K562 (cell line): ENCODE measurements at regions not wholly inside any gene's neighbourhood (a gene's known extent, or its start where the extent isn't known, plus 50 kb on each side); places are given as distances from the start of the nearest gene placed in this dataset.

Experiments used
- ATAC-seq: fragments of 200-7000 bp; cut with Tn5 transposase; 3 replicates; pipeline ENCODE4 v1.9.1; 2020; ENCODE audit warnings: moderate library complexity
- BruUV-seq: library from RNA; stranded (reverse); fragments of 400-500 nt; replicated peaks from 2 replicates; lab custom pipeline; 2021; lab: Mats Ljungman, UMichigan
- CTCF ChIA-PET: fragments of 300-600 bp; formaldehyde crosslinking; extraction: SDS; loops from one replicate; lab custom pipeline; 2021; ENCODE audit warnings: low intra/inter-chr PET ratio; lab: Yijun Ruan, JAX
- POLR2A ChIA-PET: fragments of 300-600, 350-650 bp; sonication (Branson Sonifier 250); formaldehyde crosslinking; extraction: SDS; loops from one replicate; lab custom pipeline; 2021; ENCODE audit warnings: antibody characterized with exemption, inconsistent platforms; lab: Yijun Ruan, JAX
- DNase-seq, 4 experiments: peaks; one replicate each; pipeline versions ENCODE4 v3.0.0 to v3.0.0-alpha.2; 2011 to 2018; ENCODE audit warnings: low spot score in 3 of 4, mixed read lengths in 3 of 4; ENCODE audit errors: extremely low read depth in 1 of 4
- FAIRE-seq: peaks from 2 replicates; lab custom pipeline; 2011; peaks lifted over from hg19 to GRCh38; lab: Jason Lieb, UNC
- H2AFZ ChIP-seq: 2 replicates; pipeline ENCODE4 v1.6.0; 2011; ENCODE audit warnings: low read depth, low read length, control low read depth, inconsistent platforms
- H3K27ac ChIP-seq: fragments of 200-600 bp; 3 replicates; pipeline ENCODE4 v1.8.0; 2011; ENCODE audit warnings: low read depth, mild to moderate bottlenecking, control low read depth, inconsistent platforms, low read length, moderate library complexity, mixed read lengths; ENCODE audit errors: extremely low read depth
- H3K27me3 ChIP-seq, 2 experiments: fragments of 300-600 bp in 1 of 2; 2 replicates in 1 of 2; 3 replicates in 1 of 2; pipeline versions ENCODE4 v1.6.0 to v1.8.0; 2011; ENCODE audit warnings: inconsistent platforms in 2 of 2, low read length in 2 of 2, mild to moderate bottlenecking in 1 of 2, mixed read lengths in 1 of 2, moderate library complexity in 1 of 2; ENCODE audit not compliant: control insufficient read depth in 2 of 2, insufficient read depth in 2 of 2
- H3K36me3 ChIP-seq: fragments of 300-600 bp; 3 replicates; pipeline ENCODE4 v1.8.0; 2011; ENCODE audit warnings: mild to moderate bottlenecking, low read length, inconsistent platforms; ENCODE audit not compliant: control insufficient read depth, insufficient read depth
- H3K4me1 ChIP-seq, 2 experiments: fragments of 200-600 bp in 1 of 2; replicated peaks in 1 of 2; 2 replicates in 1 of 2; 3 replicates in 1 of 2; pipeline versions ENCODE4 v1.5.1 to v1.8.0; 2011; ENCODE audit warnings: inconsistent platforms in 2 of 2, low read length in 2 of 2, mild to moderate bottlenecking in 1 of 2, mixed read lengths in 1 of 2, moderate library complexity in 1 of 2; ENCODE audit not compliant: control insufficient read depth in 2 of 2, insufficient read depth in 2 of 2
- H3K4me2 ChIP-seq: 2 replicates; pipeline ENCODE4 v1.6.1; 2011; ENCODE audit warnings: low read length, control low read depth, inconsistent platforms, mixed read lengths; ENCODE audit not compliant: insufficient read depth
- H3K4me3 ChIP-seq: fragments of 200-600 bp; sonication (generic), shearing (Covaris generic); 2 replicates; pipeline ENCODE4 v1.5.1; 2016; ENCODE audit warnings: control low read depth, inconsistent platforms
- H3K79me2 ChIP-seq: fragments of 200-600 bp; 3 replicates; pipeline ENCODE4 v1.8.0; 2011; ENCODE audit warnings: low read length, inconsistent platforms; ENCODE audit not compliant: control insufficient read depth, insufficient read depth
- H3K9ac ChIP-seq, 2 experiments: 2 replicates each; pipeline versions ENCODE4 v1.6.0 to v1.6.1; 2011; ENCODE audit warnings: low read depth in 2 of 2, low read length in 2 of 2, control low read depth in 1 of 2, inconsistent platforms in 1 of 2, mild to moderate bottlenecking in 1 of 2, mixed read lengths in 1 of 2; ENCODE audit not compliant: insufficient read depth in 1 of 2
- H3K9me1 ChIP-seq: one replicate; pipeline ENCODE4 v1.6.0; 2011; ENCODE audit warnings: inconsistent platforms, mild to moderate bottlenecking, low read length, moderate library complexity; ENCODE audit not compliant: control insufficient read depth, insufficient read depth
- H3K9me3 ChIP-seq: replicated peaks from 2 replicates; pipeline ENCODE4 v1.5.1; 2011; ENCODE audit warnings: low read depth, low read length, inconsistent platforms; ENCODE audit not compliant: control insufficient read depth, insufficient read depth
- H4K20me1 ChIP-seq: replicated peaks from 2 replicates; pipeline ENCODE4 v1.6.1; 2011; ENCODE audit warnings: low read length, inconsistent platforms, mixed read lengths; ENCODE audit not compliant: control insufficient read depth, insufficient read depth
- KLF10 ChIP-seq: fragments of 250-450 bp; sonication (Bioruptor Pico); IDR thresholded peaks from 2 replicates; pipeline ENCODE4 v1.6.1; 2021; ENCODE audit warnings: matching md5 sums
- KLF6 ChIP-seq: fragments of 250-450 bp; sonication (Bioruptor Pico); IDR thresholded peaks from 2 replicates; pipeline ENCODE4 v1.4.0; 2020; ENCODE audit warnings: mild to moderate bottlenecking, moderate library complexity, borderline replicate concordance
- MCM2 ChIP-seq: fragments of 450-650 bp; IDR thresholded peaks from 2 replicates; pipeline ENCODE4 v1.6.1; 2017; ENCODE audit warnings: low read depth, mild to moderate bottlenecking
- POLR2A ChIP-seq: fragments of 450-650 bp; conservative IDR thresholded peaks from 2 replicates; pipeline ENCODE4 v1.6.1; 2016
- POLR2AphosphoS5 ChIP-seq: IDR thresholded peaks from 2 replicates; pipeline ENCODE4 v1.6.1; 2011; ENCODE audit warnings: mild to moderate bottlenecking, low read depth, low read length, moderate library complexity; ENCODE audit not compliant: control insufficient read depth, insufficient read depth
- POLR2G ChIP-seq: fragments of 200-400 bp; formaldehyde crosslinking; IDR thresholded peaks from 2 replicates; pipeline ENCODE4 v1.6.1; 2017; ENCODE audit warnings: low read depth, mild to moderate bottlenecking, antibody characterized with exemption, low read length, moderate library complexity
- POLR2H ChIP-seq: IDR thresholded peaks from 2 replicates; pipeline ENCODE4 v1.6.1; 2016; ENCODE audit warnings: missing genetic modification characterization, low read depth, mild to moderate bottlenecking, control low read depth, missing compliant biosample characterization, moderate library complexity
- SLC30A9 ChIP-seq: fragments of 250-450 bp; sonication (Bioruptor Pico); IDR thresholded peaks from 2 replicates; pipeline ENCODE4 v1.8.0; 2022; ENCODE audit warnings: mild to moderate bottlenecking, moderate library complexity
- SRSF7 ChIP-seq: fragments of 200-400 bp; formaldehyde crosslinking; optimal IDR thresholded peaks from 2 replicates; pipeline ENCODE3; 2017; ENCODE audit warnings: mild to moderate bottlenecking, low read depth, low read length
- TCF15 ChIP-seq: fragments of 250-450 bp; sonication (Bioruptor Pico); IDR thresholded peaks from 2 replicates; pipeline ENCODE4 v1.8.0; 2022; ENCODE audit warnings: moderate library complexity, mild to moderate bottlenecking, inconsistent platforms
- TEAD1 ChIP-seq, 2 experiments: fragments of 450-650 bp in 1 of 2; sonication (generic) in 1 of 2; formaldehyde crosslinking; IDR thresholded peaks; 2 replicates each; pipeline versions ENCODE4 v1.4.0 to v1.8.0; 2020 to 2022; ENCODE audit warnings: mild to moderate bottlenecking in 2 of 2, missing genetic modification reagents in 1 of 2
- ZFP36 ChIP-seq: fragments of 150-350 bp; IDR thresholded peaks from 2 replicates; pipeline ENCODE4 v1.6.1; 2018; ENCODE audit warnings: low read length, low read depth; ENCODE audit not compliant: partially characterized antibody
- ZNF436 ChIP-seq: fragments of 250-450, 450-650 bp; sonication (Bioruptor Pico); formaldehyde crosslinking; IDR thresholded peaks from 2 replicates; pipeline ENCODE4 v1.7.0; 2020; ENCODE audit warnings: mild to moderate bottlenecking
- ZNF551 ChIP-seq: fragments of 250-450 bp; sonication (Bioruptor Pico); IDR thresholded peaks from 2 replicates; pipeline ENCODE4 v1.5.0; 2021; ENCODE audit warnings: mild to moderate bottlenecking, moderate library complexity
- ZNF766 ChIP-seq: fragments of 200-800 bp; sonication (Bioruptor generic); conservative IDR thresholded peaks from 2 replicates; pipeline ENCODE4 v1.6.1; 2016; ENCODE audit warnings: missing genetic modification characterization, missing compliant biosample characterization
- ZSCAN29 ChIP-seq: fragments of 450-650 bp; IDR thresholded peaks from 2 replicates; pipeline ENCODE4 v1.6.1; 2017
- WGBS: fragments of 100-300 bp; shearing (Covaris generic); methylation state at CpG from one replicate; pipeline ENCODE4 v1.1.6; 2016; ENCODE audit warnings: low coverage, mixed read lengths; ENCODE audit not compliant: insufficient coverage; ENCODE audit errors: missing lambda C conversion rate; 5-methylcytosine and 5-hydroxymethylcytosine counted together
- in situ Hi-C: fragments of 300-500 bp; cut with MboI; formaldehyde crosslinking; loops from 4 replicates; pipeline ENCODE4 v1.15.0; 2018; ENCODE audit warnings: inconsistent platforms, mixed read lengths
- intact Hi-C: fragments of 100-400 bp; cut with micrococcal nuclease; formaldehyde crosslinking; loops from 2 replicates; pipeline ENCODE4 v1.14.2; 2022
- TF ChIP-seq, protein P1 (sequence below): fragments of 250-450 bp; sonication (Bioruptor Pico); IDR thresholded peaks from 2 replicates; pipeline ENCODE4 v1.9.0; 2021; ENCODE audit warnings: mild to moderate bottlenecking

- peak; percentile 59 for TF ChIP-seq POLR2H (tag)
- peak; percentile 49 for TF ChIP-seq KLF10
Observed at GRCh38 chr19:28614634-28615545, 598.1 kb downstream of the UQCRFS1 start (continued).

DNA sequence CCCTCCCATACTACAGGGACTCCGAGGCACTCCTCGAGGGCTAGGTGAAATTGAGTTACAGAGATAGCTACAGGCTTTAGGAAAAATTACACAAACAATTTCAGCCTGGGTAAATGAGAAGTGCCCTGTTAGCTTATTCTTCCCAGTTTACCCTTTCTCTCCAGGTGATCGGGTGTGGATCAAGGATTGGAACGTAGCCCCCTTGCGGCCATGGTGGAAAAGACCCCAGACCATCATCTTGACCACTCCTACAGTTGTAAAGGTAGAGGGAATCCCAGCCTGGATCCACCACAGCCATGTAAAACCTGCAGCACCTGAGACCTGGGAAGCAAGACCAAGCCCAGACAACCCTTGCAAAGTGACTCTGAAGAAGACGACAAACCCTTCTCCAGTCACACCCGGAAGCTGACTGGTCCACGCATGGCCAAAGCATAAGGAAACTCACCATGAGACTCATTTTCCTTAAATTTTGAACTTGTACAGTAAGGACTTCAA, 600.6 kb downstream of the UQCRFS1 start:
- Histone ChIP-seq H4K20me1 (0 out of 2 replicates have a peak, but pooled peaks cover 4% of the 10 kb centered on the region), H3K9me1 (no peaks in the 10 kb centered on the region), H3K9ac (no peak overlapping the region), H2AFZ (no peak overlapping the region), H3K9me3 (peaks cover 34% of the 10 kb centered on the region), H3K27ac (peak overlapping the region; percentile 56), H3K79me2 (peaks cover 55% of the 10 kb centered on the region), H3K4me3 (no peak overlapping the region; the same call in 1 of the 2 replicates), H3K27me3 (no peaks in the 10 kb centered on the region), H3K4me2 (peak overlapping the region; percentile 45), H3K36me3 (peaks cover 79% of the 10 kb centered on the region), H3K4me1 (peaks cover 0 to 11% of the 10 kb centered on the region in 2 experiments; a peak in 3 of 5 replicates)
- no peak for FAIRE-seq
- no peak for DNase-seq
- no peak for ATAC-seq
- CTCF ChIA-PET: no interaction called here
- in situ Hi-C loops (no loop called here), intact Hi-C loops (no loop called here)
- POLR2A ChIA-PET: interaction anchor here (0.6 to 1.9 kb wide), 3 partner anchors 77 to 312 kb away, joined by 3 to 5 read pairs (median 3); no protein-coding TSS in a partner anchor
- 74% methylated on average over 8 of the region's 8 CpGs for WGBS
- BruUV-seq: no TSS peak
- TF ChIP-seq POLR2AphosphoS5 (peak; percentile 20; the same call in 1 of the 2 replicates), ZFP36 (peak; percentile 74), ZNF766 (CRISPR knock-in tag) (no peak), ZSCAN29 (no peak), POLR2A (peak; percentile 38), MCM2 (no peak), POLR2G (peak; percentile 25; the same call in 1 of the 2 replicates), TEAD1 (CRISPR knock-in tag; IDR thresholded peaks at IDR 0.05) (0 out of 4 replicates have a peak, but pooled peaks of 1 of the 2 experiments have one; percentile 19), SRSF7 (no peak), KLF10 (0 out of 2 replicates have a peak, but pooled peaks have one; percentile 62), ZNF436 (CRISPR knock-in tag) (0 out of 2 replicates have a peak, but pooled peaks have one; percentile 21), TCF15 (CRISPR knock-in tag) (0 out of 2 replicates have a peak, but pooled peaks have one; percentile 4), KLF6 (no peak), SLC30A9 (no peak), ZNF551 (CRISPR knock-in tag) (0 out of 2 replicates have a peak, but pooled peaks have one; percentile 51)
- TF ChIP-seq, protein P1, sequence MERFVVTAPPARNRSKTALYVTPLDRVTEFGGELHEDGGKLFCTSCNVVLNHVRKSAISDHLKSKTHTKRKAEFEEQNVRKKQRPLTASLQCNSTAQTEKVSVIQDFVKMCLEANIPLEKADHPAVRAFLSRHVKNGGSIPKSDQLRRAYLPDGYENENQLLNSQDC (CRISPR knock-in tag): 0 out of 2 replicates have a peak, but pooled peaks have one; percentile 19
